Esophagus squamous epithelium (tissue), 4 donors: ENCODE measurements at regions not wholly inside any gene's neighbourhood (a gene's known extent, or its start where the extent isn't known, plus 50 kb on each side); places are given as distances from the start of the nearest gene placed in this dataset.

Source experiments
- POLR2A ChIP-seq, 4 donors: fragments of 450-650 bp; IDR thresholded peaks; one replicate each; pipeline ENCODE4 v1.6.1; 2017; ENCODE audit warnings: antibody characterized with exemption in 4 of 4, mild to moderate bottlenecking in 4 of 4, moderate library complexity in 3 of 4
- TF ChIP-seq, protein P1 (sequence below), 6 experiments: fragments of 450-650 bp in 4 of 6; fragments of 200-600 bp in 2 of 6; sonication (generic) in 2 of 6; IDR thresholded peaks; one replicate each; pipeline ENCODE4 v1.5.1; 2016 to 2019; ENCODE audit warnings: antibody characterized with exemption in 6 of 6, mild to moderate bottlenecking in 4 of 6, moderate library complexity in 4 of 6

DNA sequence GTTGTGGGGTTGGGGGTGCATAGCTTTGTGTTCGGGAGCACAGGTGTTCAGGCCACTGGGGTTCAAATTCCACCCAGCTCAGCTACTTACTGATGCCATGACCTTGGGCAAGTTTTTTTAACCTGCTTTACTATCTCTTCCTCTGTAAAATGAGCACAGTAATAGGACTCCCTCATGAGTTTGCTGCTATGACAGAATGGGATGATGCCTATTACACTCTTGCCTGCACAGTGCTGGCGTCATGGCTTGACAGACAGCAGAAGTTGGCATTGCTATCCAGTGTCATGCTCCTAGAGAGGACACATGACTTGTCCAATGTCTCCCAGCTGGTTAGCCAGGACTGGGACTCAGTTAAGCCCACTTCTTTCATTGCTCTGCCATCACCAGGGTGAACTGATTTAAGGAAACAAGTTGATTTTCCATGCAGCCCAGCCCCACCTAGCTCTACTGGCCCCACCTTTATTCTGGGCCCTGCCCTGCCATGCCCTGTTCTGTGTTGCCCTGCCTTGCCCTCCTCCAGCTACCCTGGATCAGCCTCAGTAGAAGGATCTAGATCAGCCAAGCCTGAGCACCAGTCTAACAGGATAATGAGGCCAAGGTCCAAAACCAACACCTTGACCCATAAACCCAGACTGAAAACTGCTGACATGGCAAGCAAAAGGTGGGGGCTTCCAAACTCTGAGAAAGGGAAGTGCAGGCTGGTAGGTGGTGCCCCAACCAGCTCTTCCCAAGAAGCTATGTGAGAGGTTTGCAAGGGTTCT lies 155.8 kb upstream of the ATP11B start:
- TF ChIP-seq, protein P1, sequence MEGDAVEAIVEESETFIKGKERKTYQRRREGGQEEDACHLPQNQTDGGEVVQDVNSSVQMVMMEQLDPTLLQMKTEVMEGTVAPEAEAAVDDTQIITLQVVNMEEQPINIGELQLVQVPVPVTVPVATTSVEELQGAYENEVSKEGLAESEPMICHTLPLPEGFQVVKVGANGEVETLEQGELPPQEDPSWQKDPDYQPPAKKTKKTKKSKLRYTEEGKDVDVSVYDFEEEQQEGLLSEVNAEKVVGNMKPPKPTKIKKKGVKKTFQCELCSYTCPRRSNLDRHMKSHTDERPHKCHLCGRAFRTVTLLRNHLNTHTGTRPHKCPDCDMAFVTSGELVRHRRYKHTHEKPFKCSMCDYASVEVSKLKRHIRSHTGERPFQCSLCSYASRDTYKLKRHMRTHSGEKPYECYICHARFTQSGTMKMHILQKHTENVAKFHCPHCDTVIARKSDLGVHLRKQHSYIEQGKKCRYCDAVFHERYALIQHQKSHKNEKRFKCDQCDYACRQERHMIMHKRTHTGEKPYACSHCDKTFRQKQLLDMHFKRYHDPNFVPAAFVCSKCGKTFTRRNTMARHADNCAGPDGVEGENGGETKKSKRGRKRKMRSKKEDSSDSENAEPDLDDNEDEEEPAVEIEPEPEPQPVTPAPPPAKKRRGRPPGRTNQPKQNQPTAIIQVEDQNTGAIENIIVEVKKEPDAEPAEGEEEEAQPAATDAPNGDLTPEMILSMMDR (IDR thresholded peaks at IDR 0.05) = no peak
- no peak for TF ChIP-seq POLR2A (IDR thresholded peaks at IDR 0.05)
